Mesenteric fat pad (tissue), 1 donor: ENCODE measurements at regions not wholly inside any gene's neighbourhood (a gene's known extent, or its start where the extent isn't known, plus 50 kb on each side); places are given as distances from the start of the nearest gene placed in this dataset.
A peak's percentile ranks its signal among the peaks of the same experiment; 100 is the strongest.
"Not testable (repeated sequence)": the region's sequence is repeated elsewhere in the genome, so short reads cannot be mapped to it uniquely, and the experiment has no call there.

Experiments
- DNase-seq: peaks from one replicate; pipeline ENCODE4 v3.0.0-alpha.2; 2020; ENCODE audit warnings: low spot score
- donor health status: DM: yes; HTN: yes; CAD: no.

GRCh38 chr21:10100873-10101272 is 420.5 kb upstream of the TPTE start:
- DNase-seq = not testable (repeated sequence)

- DNase-seq = peak; percentile 71
Observed at GRCh38 chr21:10119342-10119741, 402.0 kb upstream of the TPTE start.

GRCh38 chr21:10119746-10120535 is 401.4 kb upstream of the TPTE start:
- DNase-seq = peak; percentile 88

GRCh38 chr21:10120536-10120934 is 400.8 kb upstream of the TPTE start:
- DNase-seq = peak; percentile 81

- not testable (repeated sequence) for DNase-seq
Observed at GRCh38 chr21:10120965-10121550, 400.3 kb upstream of the TPTE start.

- not testable (repeated sequence) for DNase-seq
Observed at GRCh38 chr21:10121816-10122455, 399.4 kb upstream of the TPTE start.

- DNase-seq = peak; percentile 89
Observed at GRCh38 chr21:10122801-10123507, 398.4 kb upstream of the TPTE start.

GRCh38 chr21:10123508-10123885 is 397.9 kb upstream of the TPTE start:
- DNase-seq = peak; percentile 71

- not testable (repeated sequence) for DNase-seq
Observed at GRCh38 chr21:10125616-10126015, 395.8 kb upstream of the TPTE start.

GRCh38 chr21:10134119-10134518 is 387.3 kb upstream of the TPTE start:
- peak; percentile 82 for DNase-seq

GRCh38 chr21:10135879-10136278 is 385.5 kb upstream of the TPTE start:
- DNase-seq = not testable (repeated sequence)

- peak; percentile 39 for DNase-seq
Observed at GRCh38 chr21:10154178-10154577, 367.2 kb upstream of the TPTE start.
